ENCODE measurements at regions not wholly inside any gene's neighbourhood (a gene's known extent, or its start where the extent isn't known, plus 50 kb on each side); places are given as distances from the start of the nearest gene placed in this dataset.

DNA sequence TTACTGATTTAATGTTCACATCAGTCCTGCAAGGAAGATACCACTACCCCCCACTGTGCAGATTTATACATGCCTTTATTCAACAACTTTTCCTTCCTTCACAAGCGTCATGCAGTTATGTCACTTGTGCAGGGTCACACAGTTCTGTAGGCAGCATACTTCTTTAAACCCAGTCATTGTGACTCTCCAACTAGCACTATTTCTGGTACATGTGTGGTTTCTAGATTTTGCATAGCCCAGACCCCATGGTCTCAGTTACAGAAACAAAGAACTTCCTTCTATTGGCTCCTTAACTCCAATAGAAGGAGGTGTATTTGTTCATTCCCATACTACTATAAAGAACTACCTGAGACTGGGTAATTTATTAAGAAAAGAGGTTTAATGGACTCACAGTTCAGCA lies 333.1 kb downstream of the ZNF516 start:
- WGBS, 2 experiments (ENCODE audit: insufficient coverage in 1 of 2, insufficient read length in 1 of 2), result 89 to 100% methylated on average over 1 of the region's 1 CpG
- Histone ChIP-seq H3K36me3 (ENCODE audit: control insufficient read depth, insufficient read depth, low read length) (no peaks in the 10 kb centered on the region), H3K9ac (ENCODE audit: extremely low read depth, low read length, poor library complexity, severe bottlenecking) (no peak overlapping the region), H3K27me3 (ENCODE audit: control insufficient read depth, insufficient read depth, low read length, poor library complexity, severe bottlenecking) (no peaks in the 10 kb centered on the region), H3K9me3 (ENCODE audit: control insufficient read depth, low read length) (no peaks in the 10 kb centered on the region), H3K4me3 (ENCODE audit: low read length) (no peak overlapping the region), H3K4me1 (ENCODE audit: control insufficient read depth, insufficient read depth, low read length) (no peaks in the 10 kb centered on the region), H3K27ac (ENCODE audit: low read depth, low read length) (no peak overlapping the region)
- Mint-ChIP-seq H3K4me1 (no peaks in the 10 kb centered on the region), H3K27me3 (ENCODE audit: insufficient read depth) (no peaks in the 10 kb centered on the region), H3K36me3 (ENCODE audit: low read depth) (no peaks in the 10 kb centered on the region), H3K4me3 (no peak overlapping the region), H3K9me3 (no peaks in the 10 kb centered on the region), H3K27ac (no peak overlapping the region)
- DNase-seq, result no peak
- TF ChIP-seq, protein P1, sequence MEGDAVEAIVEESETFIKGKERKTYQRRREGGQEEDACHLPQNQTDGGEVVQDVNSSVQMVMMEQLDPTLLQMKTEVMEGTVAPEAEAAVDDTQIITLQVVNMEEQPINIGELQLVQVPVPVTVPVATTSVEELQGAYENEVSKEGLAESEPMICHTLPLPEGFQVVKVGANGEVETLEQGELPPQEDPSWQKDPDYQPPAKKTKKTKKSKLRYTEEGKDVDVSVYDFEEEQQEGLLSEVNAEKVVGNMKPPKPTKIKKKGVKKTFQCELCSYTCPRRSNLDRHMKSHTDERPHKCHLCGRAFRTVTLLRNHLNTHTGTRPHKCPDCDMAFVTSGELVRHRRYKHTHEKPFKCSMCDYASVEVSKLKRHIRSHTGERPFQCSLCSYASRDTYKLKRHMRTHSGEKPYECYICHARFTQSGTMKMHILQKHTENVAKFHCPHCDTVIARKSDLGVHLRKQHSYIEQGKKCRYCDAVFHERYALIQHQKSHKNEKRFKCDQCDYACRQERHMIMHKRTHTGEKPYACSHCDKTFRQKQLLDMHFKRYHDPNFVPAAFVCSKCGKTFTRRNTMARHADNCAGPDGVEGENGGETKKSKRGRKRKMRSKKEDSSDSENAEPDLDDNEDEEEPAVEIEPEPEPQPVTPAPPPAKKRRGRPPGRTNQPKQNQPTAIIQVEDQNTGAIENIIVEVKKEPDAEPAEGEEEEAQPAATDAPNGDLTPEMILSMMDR (conservative IDR thresholded peaks at IDR 0.05), result no peak

DNA sequence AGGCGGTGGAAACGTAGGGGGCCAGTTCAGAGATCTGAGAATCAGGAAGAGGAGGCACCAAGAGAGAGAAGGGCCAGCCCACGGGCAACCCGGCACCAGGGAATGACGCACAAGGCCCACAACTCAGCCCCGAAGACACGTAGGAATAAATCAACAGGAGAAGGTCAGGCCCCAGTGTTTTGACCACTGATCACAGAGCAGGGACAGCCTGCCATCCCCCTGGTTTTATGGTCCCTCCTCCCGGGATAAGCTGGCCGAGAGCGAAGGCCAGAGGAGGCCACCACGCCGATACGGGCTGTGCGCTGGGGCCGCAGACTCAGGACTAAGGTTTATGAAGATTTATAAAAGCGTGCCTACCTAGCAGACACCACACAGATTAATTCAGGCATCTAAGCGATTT lies 341.4 kb downstream of the ZNF516 start:
- no peak for DNase-seq
- H3K36me3 ChIP-seq (ENCODE audit: control insufficient read depth, insufficient read depth, low read length), result no peaks in the 10 kb centered on the region
- TF ChIP-seq, protein P1 (conservative IDR thresholded peaks at IDR 0.05), result no peak
- no peak overlapping the region for H3K4me3 Mint-ChIP-seq
- no peak overlapping the region for H3K27ac ChIP-seq (ENCODE audit: low read depth, low read length)
- H3K27me3 ChIP-seq (ENCODE audit: control insufficient read depth, insufficient read depth, low read length, poor library complexity, severe bottlenecking), result no peaks in the 10 kb centered on the region
- peaks cover 4% of the 10 kb centered on the region for H3K4me1 Mint-ChIP-seq
- no peak overlapping the region for H3K4me3 ChIP-seq (ENCODE audit: low read length)
- no peaks in the 10 kb centered on the region for H3K4me1 ChIP-seq (ENCODE audit: control insufficient read depth, insufficient read depth, low read length)
- no peak overlapping the region for H3K9ac ChIP-seq (ENCODE audit: extremely low read depth, low read length, poor library complexity, severe bottlenecking)
- no peaks in the 10 kb centered on the region for H3K9me3 ChIP-seq (ENCODE audit: control insufficient read depth, low read length)
- WGBS, 2 experiments (ENCODE audit: insufficient coverage in 1 of 2, insufficient read length in 1 of 2), result 90 to 91% methylated on average over 17 of the region's 17 CpGs
- H3K27ac Mint-ChIP-seq, result no peak overlapping the region
- no peaks in the 10 kb centered on the region for H3K36me3 Mint-ChIP-seq (ENCODE audit: low read depth)
- no peaks in the 10 kb centered on the region for H3K9me3 Mint-ChIP-seq
- H3K27me3 Mint-ChIP-seq (ENCODE audit: insufficient read depth), result no peaks in the 10 kb centered on the region

DNA sequence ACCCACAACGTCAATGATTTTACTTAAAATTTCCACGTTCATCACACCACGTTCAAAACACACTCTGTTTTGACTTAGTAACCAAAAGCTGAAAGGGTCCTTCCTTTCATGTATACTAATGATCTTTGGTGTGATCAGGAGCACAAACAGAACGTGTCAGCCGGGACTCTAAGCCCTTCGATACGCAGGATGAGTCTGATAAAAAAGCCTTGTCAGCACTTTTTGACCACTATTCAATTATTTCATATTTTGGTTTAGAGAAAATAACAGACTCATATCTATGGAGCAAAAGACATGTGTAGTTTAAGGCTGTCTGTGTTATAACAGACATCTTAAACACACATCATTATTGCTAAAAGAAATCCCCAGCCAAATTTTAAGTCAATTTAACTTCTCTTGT lies 345.3 kb downstream of the ZNF516 start:
- DNase-seq, result no peak
- 96% methylated on average over 3 to 7 of the region's 7 CpGs for WGBS, 2 experiments (ENCODE audit: insufficient coverage in 1 of 2, insufficient read length in 1 of 2)
- H3K36me3 Mint-ChIP-seq (ENCODE audit: low read depth), result no peaks in the 10 kb centered on the region
- H3K4me1 Mint-ChIP-seq, result peaks cover 8% of the 10 kb centered on the region
- H3K4me3 ChIP-seq (ENCODE audit: low read length), result no peak overlapping the region
- H3K9ac ChIP-seq (ENCODE audit: extremely low read depth, low read length, poor library complexity, severe bottlenecking), result no peak overlapping the region
- no peaks in the 10 kb centered on the region for H3K9me3 ChIP-seq (ENCODE audit: control insufficient read depth, low read length)
- no peak overlapping the region for H3K27ac ChIP-seq (ENCODE audit: low read depth, low read length)
- TF ChIP-seq, protein P1 (conservative IDR thresholded peaks at IDR 0.05), result no peak
- no peak overlapping the region for H3K4me3 Mint-ChIP-seq
- no peaks in the 10 kb centered on the region for H3K36me3 ChIP-seq (ENCODE audit: control insufficient read depth, insufficient read depth, low read length)
- no peaks in the 10 kb centered on the region for H3K9me3 Mint-ChIP-seq
- H3K27me3 Mint-ChIP-seq (ENCODE audit: insufficient read depth), result no peaks in the 10 kb centered on the region
- H3K4me1 ChIP-seq (ENCODE audit: control insufficient read depth, insufficient read depth, low read length), result no peaks in the 10 kb centered on the region
- no peaks in the 10 kb centered on the region for H3K27me3 ChIP-seq (ENCODE audit: control insufficient read depth, insufficient read depth, low read length, poor library complexity, severe bottlenecking)
- no peak overlapping the region for H3K27ac Mint-ChIP-seq

All from endodermal cell (in vitro differentiated cells).